Activated CD4-positive, alpha-beta T cell treated with anti-CD3 and anti-CD28 coated beads for 36 hours (primary cell): ENCODE measurements at regions not wholly inside any gene's neighbourhood (a gene's known extent, or its start where the extent isn't known, plus 50 kb on each side); places are given as distances from the start of the nearest gene placed in this dataset.
"Not testable (repeated sequence)": the region's sequence is repeated elsewhere in the genome, so short reads cannot be mapped to it uniquely, and the experiment has no call there.

ENCODE experiments used
- ATAC-seq: fragments of 200-7000 bp; cut with Tn5 transposase; one replicate; pipeline ENCODE4 v1.10.0; 2021; ENCODE audit warnings: mild to moderate bottlenecking, moderate library complexity
- CTCF ChIA-PET: fragments of 350-600 bp; sonication (Branson Sonifier 250); formaldehyde crosslinking; loops from one replicate; lab custom pipeline; 2021; ENCODE audit warnings: antibody characterized with exemption; lab: Charles Lee
- POLR2A ChIA-PET: fragments of 350-600 bp; sonication (Branson Sonifier 250); formaldehyde crosslinking; loops from one replicate; lab custom pipeline; 2021; ENCODE audit warnings: antibody characterized with exemption, inconsistent platforms; lab: Charles Lee
- DNase-seq: peaks from one replicate; pipeline ENCODE4 v3.0.0-alpha.2; 2020
- H3K27ac Mint-ChIP-seq: one replicate; pipeline ENCODE4 v1.8.0; 2021; ENCODE audit warnings: mixed read lengths
- H3K27me3 Mint-ChIP-seq: one replicate; pipeline ENCODE4 v1.8.0; 2021; ENCODE audit warnings: mixed read lengths
- H3K36me3 Mint-ChIP-seq: one replicate; pipeline ENCODE4 v1.8.0; 2021; ENCODE audit warnings: low read depth, mixed read lengths
- H3K4me1 Mint-ChIP-seq: one replicate; pipeline ENCODE4 v1.8.0; 2021; ENCODE audit warnings: mixed read lengths
- H3K4me3 Mint-ChIP-seq: one replicate; pipeline ENCODE4 v1.8.0; 2021; ENCODE audit warnings: mild to moderate bottlenecking, moderate library complexity, mixed read lengths
- H3K9me3 Mint-ChIP-seq: one replicate; pipeline ENCODE4 v1.8.0; 2021; ENCODE audit warnings: low read depth, mixed read lengths
- intact Hi-C, 2 experiments: fragments of 100-400 bp; cut with DNase I in 1 of 2; cut with micrococcal nuclease in 1 of 2; formaldehyde crosslinking; loops; one replicate each; pipeline versions ENCODE4 v1.14.2 to v1.15.1; 2022 to 2024; cut with DNase I, micrococcal nuclease

DNA sequence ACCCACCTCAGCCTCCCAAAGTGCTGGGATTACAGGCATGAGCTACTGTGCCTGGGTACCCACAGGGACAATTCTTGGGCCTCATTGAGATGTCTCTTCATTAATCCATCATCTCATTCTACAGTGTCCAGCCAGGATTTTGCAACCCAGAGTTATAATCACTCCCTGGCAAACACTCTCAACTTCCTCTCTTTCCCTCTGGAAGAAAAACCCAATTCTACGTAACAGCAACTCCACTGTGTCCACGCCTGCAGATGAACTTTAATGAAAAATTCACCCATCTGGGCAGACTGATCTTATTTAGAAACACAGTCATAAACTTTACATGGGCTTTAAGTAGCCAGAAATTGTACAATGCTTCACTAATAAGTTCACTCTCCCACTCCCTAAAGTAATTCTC lies 90.1 kb upstream of the ABCC4 start:
- peaks cover 25% of the 10 kb centered on the region for H3K27me3 Mint-ChIP-seq
- POLR2A ChIA-PET: no interaction called here
- DNase-seq (no peak), ATAC-seq (no peak)
- no peak overlapping the region for H3K27ac Mint-ChIP-seq
- CTCF ChIA-PET: no interaction called here
- no peak overlapping the region for H3K4me3 Mint-ChIP-seq
- H3K9me3 Mint-ChIP-seq: no peaks in the 10 kb centered on the region
- no peaks in the 10 kb centered on the region for H3K36me3 Mint-ChIP-seq
- no peaks in the 10 kb centered on the region for H3K4me1 Mint-ChIP-seq
- intact Hi-C loops: no loop called here

DNA sequence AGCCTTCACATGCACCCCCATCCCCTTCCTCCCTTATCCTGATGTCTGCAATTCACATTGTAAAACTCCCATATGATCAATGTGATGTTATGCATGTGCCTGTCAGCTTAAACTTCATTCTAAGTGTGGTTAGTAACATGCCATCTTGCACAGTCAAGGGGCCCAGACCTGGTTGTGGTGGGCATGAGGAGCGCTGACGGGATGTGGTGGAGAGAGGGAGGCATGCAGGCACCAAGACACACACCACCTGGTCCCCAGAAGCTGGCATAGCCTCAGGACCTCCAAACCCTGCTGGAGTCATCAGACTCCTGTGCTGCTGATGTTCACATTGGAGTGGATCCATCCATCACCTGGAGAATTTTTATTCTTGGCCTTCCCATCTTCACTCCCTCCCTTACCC lies 90.5 kb upstream of the ABCC4 start:
- POLR2A ChIA-PET: no interaction called here
- Mint-ChIP-seq H3K9me3 (no peaks in the 10 kb centered on the region), H3K36me3 (no peaks in the 10 kb centered on the region), H3K4me1 (no peaks in the 10 kb centered on the region), H3K4me3 (no peak overlapping the region), H3K27ac (no peak overlapping the region), H3K27me3 (peaks cover 23% of the 10 kb centered on the region)
- intact Hi-C loops: no loop called here
- CTCF ChIA-PET: interaction anchor here (1.4 kb wide), 1 partner anchor 11 kb away, joined by 3 read pairs; no protein-coding TSS in a partner anchor
- DNase-seq (no peak), ATAC-seq (no peak)

GRCh38 chr13:95392597-95392996 lies 91.3 kb upstream of the ABCC4 start:
- no peaks in the 10 kb centered on the region for H3K9me3 Mint-ChIP-seq
- H3K4me3 Mint-ChIP-seq: no peak overlapping the region
- H3K4me1 Mint-ChIP-seq: no peaks in the 10 kb centered on the region
- ATAC-seq (no peak), DNase-seq (no peak)
- CTCF ChIA-PET: interaction anchor here (1.4 kb wide), 1 partner anchor 12 kb away, joined by 3 read pairs; no protein-coding TSS in a partner anchor
- H3K27me3 Mint-ChIP-seq: peaks cover 23% of the 10 kb centered on the region
- H3K27ac Mint-ChIP-seq: no peak overlapping the region
- no peaks in the 10 kb centered on the region for H3K36me3 Mint-ChIP-seq
- POLR2A ChIA-PET: no interaction called here
- intact Hi-C loops: no loop called here

DNA sequence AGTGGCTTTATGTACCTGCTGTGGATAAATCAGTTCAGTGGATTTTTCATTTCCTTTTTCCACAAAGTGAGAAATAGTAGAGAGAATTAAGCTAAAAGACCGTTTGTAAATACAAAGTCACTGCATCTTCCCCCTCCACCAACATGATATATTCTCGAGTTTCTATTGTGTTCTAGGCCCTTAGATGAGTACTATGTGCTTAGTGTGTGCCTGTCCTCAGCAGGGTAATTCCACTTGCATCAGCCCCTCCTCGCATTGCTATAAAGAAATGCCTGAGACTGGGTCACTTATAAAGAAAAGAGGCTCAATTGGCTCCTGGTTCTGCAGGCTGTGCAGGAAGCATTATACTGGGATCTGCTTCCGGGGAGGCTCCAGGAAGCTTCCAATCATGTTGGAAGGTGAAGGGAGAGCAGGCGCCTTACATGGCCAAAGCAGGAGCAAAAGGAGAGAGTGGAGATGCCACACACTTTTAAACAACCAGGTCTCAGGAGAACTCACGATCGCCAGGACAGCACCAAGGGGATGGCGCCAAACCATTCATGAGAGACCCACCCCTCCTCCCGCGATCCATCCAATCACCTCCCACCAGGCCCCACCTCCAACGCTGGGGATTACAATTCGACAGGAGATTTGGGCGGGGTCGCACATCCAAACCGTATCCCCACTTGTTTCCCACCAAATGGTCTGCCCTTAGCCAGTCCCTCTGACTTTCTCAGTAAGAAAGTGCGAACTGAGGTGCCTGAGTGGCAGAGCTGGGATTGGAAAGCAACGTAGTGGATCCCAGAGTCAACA lies 102.3 kb upstream of the ABCC4 start:
- Mint-ChIP-seq H3K4me1 (peaks cover 8% of the 10 kb centered on the region), H3K27ac (no peak overlapping the region), H3K9me3 (no peaks in the 10 kb centered on the region), H3K27me3 (peaks cover 5% of the 10 kb centered on the region), H3K4me3 (peak overlapping the region; percentile 76), H3K36me3 (no peaks in the 10 kb centered on the region)
- peak; percentile 19 for DNase-seq
- ChIA-PET POLR2A (interaction anchor here (0.7 kb wide), 1 partner anchor 730 kb away, joined by 3 read pairs; no protein-coding TSS in a partner anchor), CTCF (interaction anchor here (0.7 to 6.7 kb wide), 40 partner anchors 9 to 782 kb away, joined by 3 to 97 read pairs (median 4); partner anchors contain the start of gene DNAJC3)
- peak; percentile 57 for ATAC-seq
- intact Hi-C loops: loop anchor here (1.0 to 10.0 kb wide), 8 partner anchors 74 to 969 kb away; partner anchors contain the start of gene ABCC4 (in 1 of the 2)

- ChIA-PET POLR2A (no interaction called here), CTCF (interaction anchor here (0.6 to 6.7 kb wide), 60 partner anchors 8 to 1324 kb away, joined by 3 to 97 read pairs (median 4); partner anchors contain the start of gene DNAJC3)
- H3K36me3 Mint-ChIP-seq: no peaks in the 10 kb centered on the region
- H3K4me3 Mint-ChIP-seq: peak overlapping the region; percentile 76
- peaks cover 5% of the 10 kb centered on the region for H3K27me3 Mint-ChIP-seq
- intact Hi-C loops: loop anchor here (1.0 to 10.0 kb wide), 8 partner anchors 73 to 970 kb away; partner anchors contain the start of gene ABCC4 (in 1 of the 2)
- H3K4me1 Mint-ChIP-seq: peaks cover 8% of the 10 kb centered on the region
- peak overlapping the region; percentile 75 for H3K27ac Mint-ChIP-seq
- DNase-seq: peak; percentile 87
- H3K9me3 Mint-ChIP-seq: no peaks in the 10 kb centered on the region
- peak; percentile 93 for ATAC-seq
These were observed 103.1 kb upstream of the ABCC4 start for GRCh38 chr13:95404141-95404882.

GRCh38 chr13:95406176-95406575 lies 104.9 kb upstream of the ABCC4 start:
- CTCF ChIA-PET: interaction anchor here (0.6 to 6.7 kb wide), 10 partner anchors 10 to 217 kb away, joined by 3 to 97 read pairs (median 12); no protein-coding TSS in a partner anchor
- DNase-seq (no peak), ATAC-seq (no peak)
- H3K4me3 Mint-ChIP-seq: no peak overlapping the region
- no peaks in the 10 kb centered on the region for H3K9me3 Mint-ChIP-seq
- no peaks in the 10 kb centered on the region for H3K36me3 Mint-ChIP-seq
- intact Hi-C loops: loop anchor here (10.0 kb wide), 1 partner anchor 971 kb away; no protein-coding TSS in a partner anchor
- peaks cover 8% of the 10 kb centered on the region for H3K4me1 Mint-ChIP-seq
- peaks cover 5% of the 10 kb centered on the region for H3K27me3 Mint-ChIP-seq
- POLR2A ChIA-PET: no interaction called here
- H3K27ac Mint-ChIP-seq: no peak overlapping the region

DNA sequence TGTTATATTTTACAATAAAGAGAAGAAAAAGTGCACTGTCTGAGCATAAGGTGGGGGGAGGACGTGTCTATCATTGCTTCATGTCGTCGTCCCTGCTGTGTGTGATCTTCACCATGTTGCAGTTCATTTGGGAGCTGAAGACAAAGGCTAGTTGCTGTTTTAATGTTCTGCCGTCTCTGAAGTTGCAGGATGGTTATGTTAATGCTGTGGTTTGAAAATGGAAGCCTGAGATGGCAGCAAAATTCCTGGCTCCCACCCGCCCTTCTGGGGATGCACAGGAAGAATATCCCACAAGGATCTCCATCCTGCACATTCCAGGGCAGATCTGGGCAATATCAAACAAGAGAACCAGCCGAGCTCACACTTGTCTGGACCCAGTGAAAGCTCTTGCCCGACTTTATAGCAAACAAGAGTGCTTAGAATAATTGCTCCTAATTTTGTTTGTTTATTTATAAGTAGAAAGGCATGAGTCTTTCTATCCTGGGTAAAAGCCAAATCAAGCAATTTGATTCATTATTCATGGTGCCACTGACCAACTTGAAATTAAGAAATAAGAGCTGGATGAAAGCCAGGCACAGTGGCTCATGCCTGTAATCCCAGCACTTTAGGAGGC lies 110.3 kb upstream of the ABCC4 start:
- CTCF ChIA-PET: interaction anchor here (1.3 to 2.0 kb wide), 2 partner anchors 222 to 783 kb away, joined by 4 to 11 read pairs; no protein-coding TSS in a partner anchor
- Mint-ChIP-seq H3K4me1 (no peaks in the 10 kb centered on the region), H3K9me3 (no peaks in the 10 kb centered on the region), H3K27ac (no peak overlapping the region), H3K27me3 (no peaks in the 10 kb centered on the region), H3K4me3 (no peak overlapping the region), H3K36me3 (no peaks in the 10 kb centered on the region)
- no peak for ATAC-seq
- POLR2A ChIA-PET: interaction anchor here (0.7 kb wide), 1 partner anchor 1220 kb away, joined by 4 read pairs; no protein-coding TSS in a partner anchor
- DNase-seq: no peak
- intact Hi-C loops: no loop called here

- Mint-ChIP-seq H3K9me3 (peaks cover 2% of the 10 kb centered on the region), H3K27me3 (no peaks in the 10 kb centered on the region), H3K4me1 (peaks cover 2% of the 10 kb centered on the region), H3K36me3 (no peaks in the 10 kb centered on the region), H3K4me3 (no peak overlapping the region), H3K27ac (no peak overlapping the region)
- intact Hi-C loops: no loop called here
- CTCF ChIA-PET: interaction anchor here (1.5 kb wide), 1 partner anchor 15 kb away, joined by 3 read pairs; no protein-coding TSS in a partner anchor
- no peak for DNase-seq
- no peak for ATAC-seq
- POLR2A ChIA-PET: no interaction called here
These were observed 117.7 kb upstream of the ABCC4 start for GRCh38 chr13:95418946-95419345.

- CTCF ChIA-PET: interaction anchor here (0.7 to 0.9 kb wide), 3 partner anchors 14 to 229 kb away, joined by 3 to 5 read pairs (median 4); no protein-coding TSS in a partner anchor
- no peak overlapping the region for H3K27ac Mint-ChIP-seq
- peaks cover 2% of the 10 kb centered on the region for H3K4me1 Mint-ChIP-seq
- DNase-seq (no peak), ATAC-seq (no peak)
- no peak overlapping the region for H3K4me3 Mint-ChIP-seq
- H3K9me3 Mint-ChIP-seq: peaks cover 2% of the 10 kb centered on the region
- no peaks in the 10 kb centered on the region for H3K36me3 Mint-ChIP-seq
- H3K27me3 Mint-ChIP-seq: no peaks in the 10 kb centered on the region
- POLR2A ChIA-PET: no interaction called here
- intact Hi-C loops: no loop called here
These were observed 119.2 kb upstream of the ABCC4 start for GRCh38 chr13:95420501-95420900.

DNA sequence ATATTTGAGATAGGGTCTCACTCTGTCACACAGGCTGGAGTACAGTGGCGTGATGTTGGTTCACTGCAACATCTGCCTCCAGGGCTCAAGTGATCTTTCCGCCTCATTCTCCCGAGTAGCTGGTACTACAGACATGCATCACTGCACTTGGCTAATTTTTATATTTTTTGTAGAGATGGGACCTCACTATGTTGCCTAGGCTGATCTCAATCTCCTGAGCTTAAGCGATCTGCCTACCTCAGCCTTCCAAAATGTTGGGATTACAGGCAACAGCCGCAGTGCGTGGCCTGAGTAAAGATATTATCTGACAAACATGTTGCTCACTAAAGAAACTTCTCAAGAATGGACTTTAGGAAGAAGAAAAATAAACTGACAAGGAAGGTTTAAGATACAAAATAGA lies 125.4 kb upstream of the ABCC4 start:
- ATAC-seq: no peak
- CTCF ChIA-PET: interaction anchor here (0.6 kb wide), 2 partner anchors 19 to 132 kb away, joined by 3 to 4 read pairs; no protein-coding TSS in a partner anchor

GRCh38 chr13:95430525-95430924 lies 122.0 kb upstream of the CLDN10 start:
- DNase-seq, H3K27ac Mint-ChIP-seq, CTCF ChIA-PET, H3K9me3 Mint-ChIP-seq, ATAC-seq, H3K4me3 Mint-ChIP-seq, H3K36me3 Mint-ChIP-seq, POLR2A ChIA-PET, H3K27me3 Mint-ChIP-seq, H3K4me1 Mint-ChIP-seq, intact Hi-C loops: not testable (repeated sequence)

More for the DNA sequence above, 125.4 kb upstream of the ABCC4 start:
- H3K4me1 Mint-ChIP-seq: no peaks in the 10 kb centered on the region
- H3K4me3 Mint-ChIP-seq: no peak overlapping the region
- H3K27me3 Mint-ChIP-seq: peaks cover 4% of the 10 kb centered on the region
- no peak for DNase-seq
- POLR2A ChIA-PET: no interaction called here
- H3K9me3 Mint-ChIP-seq: peaks cover 2% of the 10 kb centered on the region
- H3K36me3 Mint-ChIP-seq: no peaks in the 10 kb centered on the region
- H3K27ac Mint-ChIP-seq: no peak overlapping the region
- intact Hi-C loops: no loop called here
